Erythroblast (primary cell): ENCODE measurements at regions not wholly inside any gene's neighbourhood (a gene's known extent, or its start where the extent isn't known, plus 50 kb on each side); places are given as distances from the start of the nearest gene placed in this dataset.

Source experiments
- DNase-seq, 2 experiments: peaks; one replicate each; lab custom pipeline; 2025; lab: John Stamatoyannopoulos, UW
- GATA1 ChIP-seq: IDR thresholded peaks from 2 replicates; pipeline ENCODE4 v1.6.1; 2011; ENCODE audit warnings: low read depth, mild to moderate bottlenecking, control low read depth, low read length, moderate library complexity
- POLR2A ChIP-seq: IDR thresholded peaks from 2 replicates; pipeline ENCODE4 v1.6.1; 2011; ENCODE audit warnings: mild to moderate bottlenecking, low read length

GRCh38 chr7:33726582-33726981 lies 178.8 kb upstream of the BMPER start:
- TF ChIP-seq POLR2A (no peak), GATA1 (no peak)
- no peak for DNase-seq

- TF ChIP-seq GATA1 (no peak), POLR2A (no peak)
- DNase-seq = no peak
Observed at GRCh38 chr7:33727315-33727714, 178.0 kb upstream of the BMPER start.

DNA sequence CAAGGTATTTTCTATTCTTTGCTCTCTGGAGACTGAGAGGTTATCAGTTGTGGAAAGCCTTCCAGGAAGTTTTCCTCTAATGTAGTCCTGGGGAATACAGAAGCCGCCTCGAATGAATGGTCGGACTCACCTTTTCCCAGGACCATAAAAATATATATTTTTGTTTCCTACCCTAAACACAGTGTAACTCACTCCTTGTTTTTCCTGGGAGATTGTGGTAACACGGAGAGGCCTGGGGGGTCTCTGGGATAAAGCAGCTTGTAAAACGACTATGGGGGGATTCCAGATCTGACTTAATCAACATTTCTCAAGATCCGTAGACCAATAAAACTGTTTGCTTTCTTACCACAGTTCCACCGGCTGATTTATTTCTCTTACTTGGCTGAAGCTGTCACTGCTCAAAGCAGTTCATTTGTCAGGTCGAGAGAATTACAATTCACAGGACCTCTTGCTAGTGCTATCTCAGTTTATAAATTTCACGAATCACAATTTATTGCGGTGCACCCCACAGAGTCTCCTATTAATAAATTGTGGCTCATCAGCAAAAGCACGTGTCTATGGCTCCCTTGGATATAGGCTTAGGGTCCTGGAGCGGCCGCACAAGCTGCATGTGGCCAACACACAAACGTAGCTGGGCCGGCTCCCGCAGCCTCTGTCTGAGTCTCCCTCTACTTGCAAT lies 176.3 kb upstream of the BMPER start:
- TF ChIP-seq POLR2A = no peak
- no peak for TF ChIP-seq GATA1
- no peak for DNase-seq

GRCh38 chr7:33729726-33730125 lies 175.6 kb upstream of the BMPER start:
- TF ChIP-seq GATA1 (no peak), POLR2A (no peak)
- DNase-seq = no peak

- no peak for DNase-seq
Observed at GRCh38 chr7:33730958-33731357, 174.4 kb upstream of the BMPER start.

GRCh38 chr7:33731912-33732311 lies 173.4 kb upstream of the BMPER start:
- DNase-seq = no peak
- TF ChIP-seq POLR2A (no peak), GATA1 (no peak)

More at GRCh38 chr7:33730958-33731357, 174.4 kb upstream of the BMPER start:
- TF ChIP-seq POLR2A = no peak
- no peak for TF ChIP-seq GATA1

GRCh38 chr7:33732462-33732861 lies 172.9 kb upstream of the BMPER start:
- no peak for DNase-seq
- TF ChIP-seq GATA1 = no peak
- TF ChIP-seq POLR2A = no peak

DNA sequence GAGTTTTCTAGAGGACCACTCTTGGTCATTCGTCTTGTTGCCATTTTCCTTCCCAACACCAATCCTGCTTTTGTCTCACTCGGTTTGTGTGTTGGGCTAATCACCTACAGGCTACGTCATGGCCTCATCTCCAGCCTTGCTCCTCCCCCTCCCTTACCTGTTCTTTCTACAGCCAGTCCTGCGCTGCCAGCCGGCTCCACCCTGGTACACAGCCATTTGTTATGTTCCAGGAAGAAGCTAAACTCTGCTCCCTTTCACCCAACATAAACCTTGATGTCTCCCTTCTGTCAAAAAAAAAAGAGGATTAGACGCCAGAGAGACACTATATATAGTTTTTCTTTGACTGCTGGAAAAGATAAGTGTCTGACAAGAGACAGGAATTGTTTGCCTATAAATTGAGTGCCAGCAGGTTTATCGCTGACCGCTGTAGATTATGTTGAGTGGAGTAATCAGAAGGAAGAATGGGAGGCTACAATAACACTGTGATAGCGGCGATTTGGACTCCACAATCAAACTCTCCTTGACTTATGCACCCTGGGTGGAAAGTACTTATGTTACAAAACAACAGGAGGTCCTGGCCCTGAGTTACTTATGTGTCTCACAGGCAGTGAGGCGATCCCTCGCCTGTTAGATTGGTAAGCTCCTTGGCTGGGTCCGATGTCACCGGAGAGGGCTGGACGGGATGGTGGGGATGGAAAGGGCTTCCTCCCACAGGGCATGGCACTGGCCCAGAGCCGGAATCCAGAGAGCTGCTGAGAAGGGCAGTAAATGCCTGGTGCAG lies 171.3 kb upstream of the BMPER start:
- no peak for DNase-seq
- TF ChIP-seq POLR2A = no peak
- TF ChIP-seq GATA1 = no peak

DNA sequence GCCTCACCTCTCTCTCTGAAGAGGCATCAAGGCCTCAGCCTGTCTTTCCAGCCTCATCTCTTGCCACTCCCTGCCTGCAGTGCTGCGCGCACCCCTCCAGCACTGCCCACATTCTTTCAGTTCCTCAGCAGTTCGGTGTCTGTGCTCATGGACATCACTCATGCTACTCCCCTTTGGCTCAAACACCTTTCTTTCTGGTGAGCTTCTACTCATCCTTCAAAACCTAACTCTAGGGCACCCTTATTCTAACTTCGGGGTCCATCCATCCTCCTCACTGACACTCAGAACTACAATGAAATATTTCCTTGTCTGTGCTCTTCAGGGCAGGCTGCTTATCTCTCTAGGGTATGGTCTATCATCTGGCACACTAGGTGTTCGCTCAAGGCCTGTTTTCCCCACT lies 169.9 kb upstream of the BMPER start:
- no peak for DNase-seq
- TF ChIP-seq GATA1 (no peak), POLR2A (no peak)

DNA sequence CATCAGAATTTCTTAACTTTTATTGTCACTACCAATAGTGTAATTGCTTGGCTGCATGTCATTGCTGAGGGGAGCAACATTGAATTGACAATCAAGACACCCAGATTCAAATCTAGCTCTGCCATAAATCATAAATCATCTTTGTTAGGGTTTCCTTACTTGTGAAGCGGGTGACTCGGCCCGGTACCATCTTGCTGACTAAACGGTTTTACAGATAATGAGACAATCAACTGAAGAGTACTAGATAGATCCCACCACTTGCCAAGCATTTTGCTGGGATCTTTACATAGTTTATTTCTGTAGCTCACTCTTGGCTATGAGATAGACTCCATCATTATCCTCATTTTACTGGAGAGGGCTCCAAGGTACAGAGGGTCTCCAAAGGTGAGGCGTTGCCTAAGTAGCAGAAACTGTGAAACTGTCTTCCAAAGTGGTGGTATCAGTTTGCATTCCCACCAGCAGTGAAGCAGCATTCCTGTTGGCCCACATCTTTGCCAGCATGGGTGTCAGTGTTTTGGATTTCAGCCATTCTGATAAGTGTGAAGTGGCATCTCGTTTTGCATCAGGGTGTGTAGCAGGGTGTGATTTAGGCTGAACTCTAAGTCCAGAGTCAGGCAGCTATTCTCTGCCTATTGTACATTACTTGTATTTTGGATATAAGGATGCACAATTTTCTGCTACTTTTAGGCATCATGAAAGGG lies 168.7 kb upstream of the BMPER start:
- DNase-seq = no peak
- no peak for TF ChIP-seq GATA1
- no peak for TF ChIP-seq POLR2A

DNA sequence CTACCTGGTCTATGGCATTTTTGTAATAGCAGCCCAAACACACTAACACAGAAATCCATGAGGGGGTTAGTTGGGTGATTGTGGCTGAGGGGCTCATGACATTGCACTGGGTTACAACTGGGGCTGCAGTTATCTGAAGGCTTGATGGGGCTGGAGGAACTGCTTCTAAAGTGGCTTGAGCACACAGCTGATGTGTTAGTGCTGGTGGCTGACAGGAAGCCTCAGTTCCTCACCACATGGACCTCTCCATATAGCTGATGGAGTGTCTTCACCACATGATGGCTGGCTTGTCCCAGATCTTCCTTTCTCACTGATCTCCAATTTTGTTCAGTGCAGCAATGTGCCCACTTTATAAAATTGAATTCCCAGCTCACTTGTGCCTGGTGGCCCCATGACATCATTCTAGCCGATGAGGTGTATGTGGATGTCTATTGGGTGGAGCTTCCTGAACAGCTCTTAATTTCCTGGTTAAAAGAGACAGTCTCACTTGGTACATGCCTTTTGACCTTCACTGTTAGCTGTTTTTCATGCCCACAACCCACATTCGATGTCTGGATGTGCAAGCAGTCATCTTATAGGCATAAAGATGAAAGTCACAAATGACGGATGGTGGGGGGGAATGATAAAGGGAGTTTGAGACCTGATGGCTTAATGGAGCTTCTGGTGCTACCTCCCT lies 166.9 kb upstream of the BMPER start:
- DNase-seq = no peak
- TF ChIP-seq POLR2A = no peak
- TF ChIP-seq GATA1 = no peak

GRCh38 chr7:33739286-33739685 lies 166.1 kb upstream of the BMPER start:
- TF ChIP-seq GATA1 = no peak
- TF ChIP-seq POLR2A = no peak
- DNase-seq = no peak

DNA sequence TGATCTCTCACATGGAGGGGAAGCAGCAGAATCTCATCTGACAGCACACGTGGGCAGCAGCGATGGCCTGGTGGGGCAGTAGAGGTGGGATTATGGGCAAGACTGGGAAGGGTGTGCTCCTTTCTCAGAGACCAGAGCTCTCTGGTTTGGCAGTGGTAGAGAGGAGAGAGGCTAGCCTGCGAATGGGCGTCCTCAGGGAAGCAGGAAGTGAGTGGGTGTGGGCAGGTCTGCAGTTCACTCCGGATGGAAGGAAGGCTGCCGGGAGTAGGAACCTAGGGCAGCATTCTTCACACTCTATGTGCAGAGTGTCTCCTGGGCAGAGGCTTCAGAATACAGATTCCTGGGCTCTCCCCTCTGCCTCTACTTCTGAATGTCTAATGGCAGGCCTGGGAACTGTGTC lies 162.8 kb upstream of the BMPER start:
- DNase-seq = no peak
- TF ChIP-seq POLR2A (no peak), GATA1 (no peak)

DNA sequence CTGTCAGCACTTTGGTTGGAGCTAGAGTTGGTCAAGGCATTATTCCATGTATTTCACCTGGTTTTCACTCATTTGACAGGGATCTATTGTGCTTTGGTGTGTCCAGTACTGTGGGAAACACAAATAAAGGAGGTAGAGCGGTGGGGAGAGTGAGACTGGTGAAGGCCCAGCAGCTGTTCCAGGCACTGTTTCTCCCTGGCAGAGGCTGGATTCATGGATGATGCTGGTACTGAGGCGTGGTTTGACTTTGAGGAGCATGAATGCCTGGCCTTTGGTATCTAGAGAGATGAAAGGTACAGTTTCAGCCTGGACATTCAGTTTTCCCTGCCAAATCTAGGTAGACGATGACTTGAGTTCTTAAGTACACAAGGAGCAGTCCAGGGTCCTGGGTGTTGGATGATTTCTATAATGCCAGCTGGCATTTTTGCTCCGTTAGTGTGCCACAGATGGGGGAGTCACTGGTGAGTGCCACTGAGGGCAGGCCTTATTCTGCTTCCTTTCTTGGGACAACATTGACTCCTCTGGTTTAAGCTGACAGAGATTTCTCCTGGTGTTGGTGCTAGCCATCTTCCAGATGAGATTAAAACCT lies 162.2 kb upstream of the BMPER start:
- no peak for DNase-seq

More for the DNA sequence above, 162.2 kb upstream of the BMPER start:
- no peak for TF ChIP-seq GATA1
- no peak for TF ChIP-seq POLR2A
